Activated CD4-positive, alpha-beta T cell treated with anti-CD3 and anti-CD28 coated beads, Interleukin-2, amount 50 U/mL, for 48 hours (primary cell): ENCODE measurements at regions not wholly inside any gene's neighbourhood (a gene's known extent, or its start where the extent isn't known, plus 50 kb on each side); places are given as distances from the start of the nearest gene placed in this dataset.
"Not testable (repeated sequence)": the region's sequence is repeated elsewhere in the genome, so short reads cannot be mapped to it uniquely, and the experiment has no call there.

Experiments
- DNase-seq, 2 experiments: peaks; one replicate each; pipeline ENCODE4 v3.0.0-alpha.2; 2020

- no peak for DNase-seq
These were observed 612.5 kb downstream of the KIF4B start for GRCh38 chr5:155625897-155626543.

- no peak for DNase-seq
These were observed 613.0 kb downstream of the KIF4B start for GRCh38 chr5:155626592-155626991.

- DNase-seq = no peak
These were observed 614.8 kb downstream of the KIF4B start for GRCh38 chr5:155628346-155628745.

- DNase-seq = no peak
These were observed 616.0 kb downstream of the KIF4B start for GRCh38 chr5:155629597-155629996.

- no peak for DNase-seq
These were observed 617.6 kb downstream of the KIF4B start for GRCh38 chr5:155631116-155631515.

- no peak for DNase-seq
These were observed 619.9 kb downstream of the KIF4B start for GRCh38 chr5:155633338-155633957.

- no peak for DNase-seq
These were observed 636.1 kb downstream of the KIF4B start for GRCh38 chr5:155649666-155650065.

GRCh38 chr5:155655569-155655968 is 642.0 kb downstream of the KIF4B start:
- no peak for DNase-seq

- no peak for DNase-seq
These were observed 648.3 kb downstream of the KIF4B start for GRCh38 chr5:155661859-155662258.

- no peak for DNase-seq
These were observed 651.8 kb downstream of the KIF4B start for GRCh38 chr5:155665361-155665760.

GRCh38 chr5:155672001-155672400 is 655.0 kb upstream of the SGCD start:
- DNase-seq = not testable (repeated sequence)

GRCh38 chr5:155676967-155677366 is 650.0 kb upstream of the SGCD start:
- DNase-seq = no peak

- DNase-seq = no peak
These were observed 648.6 kb upstream of the SGCD start for GRCh38 chr5:155678371-155678770.

- DNase-seq = no peak
These were observed 647.4 kb upstream of the SGCD start for GRCh38 chr5:155679530-155679929.

GRCh38 chr5:155684417-155684816 is 642.5 kb upstream of the SGCD start:
- DNase-seq = no peak

- no peak for DNase-seq
These were observed 640.8 kb upstream of the SGCD start for GRCh38 chr5:155686131-155686530.

GRCh38 chr5:155689406-155689805 is 637.6 kb upstream of the SGCD start:
- no peak for DNase-seq

GRCh38 chr5:155696362-155696761 is 630.6 kb upstream of the SGCD start:
- DNase-seq = no peak

- DNase-seq = no peak
These were observed 629.7 kb upstream of the SGCD start for GRCh38 chr5:155697236-155697635.

GRCh38 chr5:155699385-155699784 is 627.6 kb upstream of the SGCD start:
- DNase-seq = no peak

GRCh38 chr5:155700333-155700732 is 626.6 kb upstream of the SGCD start:
- DNase-seq = no peak

GRCh38 chr5:155711882-155712281 is 615.1 kb upstream of the SGCD start:
- DNase-seq = no peak

- not testable (repeated sequence) for DNase-seq
These were observed 612.5 kb upstream of the SGCD start for GRCh38 chr5:155714435-155714834.

GRCh38 chr5:155726267-155726666 is 600.7 kb upstream of the SGCD start:
- DNase-seq = no peak
